HEK293T (cell line): ENCODE measurements at regions not wholly inside any gene's neighbourhood (a gene's known extent, or its start where the extent isn't known, plus 50 kb on each side); places are given as distances from the start of the nearest gene placed in this dataset.

Experiments used
- CTBP1 ChIP-seq: fragments of 450-650 bp; IDR thresholded peaks from 2 replicates; pipeline ENCODE4 v1.6.1; 2016; ENCODE audit warnings: borderline replicate concordance
- ELF4 ChIP-seq: fragments of 450-650 bp; IDR thresholded peaks from 2 replicates; pipeline ENCODE4 v1.6.1; 2017; ENCODE audit warnings: antibody characterized with exemption
- FOXA1 ChIP-seq: fragments of 450-650 bp; IDR thresholded peaks from 2 replicates; pipeline ENCODE4 v1.6.1; 2016; ENCODE audit warnings: mild to moderate bottlenecking
- HDGF ChIP-seq: fragments of 450-650 bp; IDR thresholded peaks from 2 replicates; pipeline ENCODE4 v1.6.1; 2017; ENCODE audit warnings: antibody characterized with exemption, borderline replicate concordance
- L3MBTL2 ChIP-seq: fragments of 450-650 bp; conservative IDR thresholded peaks from 2 replicates; pipeline ENCODE4 v1.6.1; 2016; ENCODE audit warnings: mild to moderate bottlenecking
- NFRKB ChIP-seq: fragments of 450-650 bp; IDR thresholded peaks from 2 replicates; pipeline ENCODE4 v1.6.1; 2016; ENCODE audit warnings: mild to moderate bottlenecking, moderate library complexity

- no peak for TF ChIP-seq NFRKB
- TF ChIP-seq HDGF, result no peak
- TF ChIP-seq L3MBTL2, result no peak
- TF ChIP-seq ELF4, result no peak
- no peak for TF ChIP-seq CTBP1
- no peak for TF ChIP-seq FOXA1
Observed at GRCh38 chr15:62981071-62981470, 61.5 kb upstream of the TPM1 start.
